GM12875 (cell line): ENCODE measurements at regions not wholly inside any gene's neighbourhood (a gene's known extent, or its start where the extent isn't known, plus 50 kb on each side); places are given as distances from the start of the nearest gene placed in this dataset.

Experiments used
- H3K4me3 ChIP-seq: one replicate; pipeline ENCODE4 v1.5.1; 2011; ENCODE audit warnings: low read depth, low read length, control low read depth
- TF ChIP-seq, protein P1 (sequence below): IDR thresholded peaks from 2 replicates; pipeline ENCODE4 v1.5.1; 2011; ENCODE audit warnings: low read depth, mild to moderate bottlenecking, control low read depth, inconsistent platforms, low read length, moderate library complexity, borderline replicate concordance; ENCODE audit not compliant: insufficient read depth

DNA sequence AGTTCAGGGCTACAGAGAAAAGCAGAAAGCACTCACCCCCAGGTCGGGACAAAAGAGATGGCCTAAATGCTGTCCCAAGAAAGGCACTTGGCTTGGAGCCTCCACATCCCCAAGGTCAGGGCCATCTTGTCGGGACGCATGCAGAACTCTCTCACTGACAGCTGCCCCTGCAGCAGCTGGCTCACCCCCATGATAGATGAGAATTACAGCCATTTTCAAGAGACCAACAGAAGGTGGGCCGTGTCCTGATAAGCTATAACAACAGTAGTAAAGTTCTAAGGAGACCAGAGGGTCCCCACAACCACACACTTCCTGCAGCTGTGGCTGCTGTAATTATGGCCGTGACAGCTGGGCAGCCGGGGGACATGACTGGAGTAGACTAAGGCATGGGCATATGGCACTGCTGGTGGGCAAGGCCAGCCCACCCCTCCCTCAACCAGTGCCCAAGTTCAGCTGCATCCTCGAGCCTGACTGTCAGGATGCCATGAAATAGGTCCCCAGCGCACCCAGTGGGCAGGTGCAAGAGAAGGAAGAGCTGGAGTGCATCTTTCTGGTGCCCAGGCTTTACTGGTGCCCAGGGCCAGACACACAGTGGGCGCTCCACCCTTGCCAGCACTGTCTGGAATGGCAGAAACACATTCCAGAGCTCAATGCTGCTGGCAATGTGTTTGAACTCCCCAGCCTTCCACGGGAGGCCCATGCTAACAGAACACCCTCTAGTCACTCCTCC lies 436.7 kb upstream of the ZNF507 start:
- H3K4me3 ChIP-seq: no peak overlapping the region
- TF ChIP-seq, protein P1, sequence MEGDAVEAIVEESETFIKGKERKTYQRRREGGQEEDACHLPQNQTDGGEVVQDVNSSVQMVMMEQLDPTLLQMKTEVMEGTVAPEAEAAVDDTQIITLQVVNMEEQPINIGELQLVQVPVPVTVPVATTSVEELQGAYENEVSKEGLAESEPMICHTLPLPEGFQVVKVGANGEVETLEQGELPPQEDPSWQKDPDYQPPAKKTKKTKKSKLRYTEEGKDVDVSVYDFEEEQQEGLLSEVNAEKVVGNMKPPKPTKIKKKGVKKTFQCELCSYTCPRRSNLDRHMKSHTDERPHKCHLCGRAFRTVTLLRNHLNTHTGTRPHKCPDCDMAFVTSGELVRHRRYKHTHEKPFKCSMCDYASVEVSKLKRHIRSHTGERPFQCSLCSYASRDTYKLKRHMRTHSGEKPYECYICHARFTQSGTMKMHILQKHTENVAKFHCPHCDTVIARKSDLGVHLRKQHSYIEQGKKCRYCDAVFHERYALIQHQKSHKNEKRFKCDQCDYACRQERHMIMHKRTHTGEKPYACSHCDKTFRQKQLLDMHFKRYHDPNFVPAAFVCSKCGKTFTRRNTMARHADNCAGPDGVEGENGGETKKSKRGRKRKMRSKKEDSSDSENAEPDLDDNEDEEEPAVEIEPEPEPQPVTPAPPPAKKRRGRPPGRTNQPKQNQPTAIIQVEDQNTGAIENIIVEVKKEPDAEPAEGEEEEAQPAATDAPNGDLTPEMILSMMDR: no peak

DNA sequence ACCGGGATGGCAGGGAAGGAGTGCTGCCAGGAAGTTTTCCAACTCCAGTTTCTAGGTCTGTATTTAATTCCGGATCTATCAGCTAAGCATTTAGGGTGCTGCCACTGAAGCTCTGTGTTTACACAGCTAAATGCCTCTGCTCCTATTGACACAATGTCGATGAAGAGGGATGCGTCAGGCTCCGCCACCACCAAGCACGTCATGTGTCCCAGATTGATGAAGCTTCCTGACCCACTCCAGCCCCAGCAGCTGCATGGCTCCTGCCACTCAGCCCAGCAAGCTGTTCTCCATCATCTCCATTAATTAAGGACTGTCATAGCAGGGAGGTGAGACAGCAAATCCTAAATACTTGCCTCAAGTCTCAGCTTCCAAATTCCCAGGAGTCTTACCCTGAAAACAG lies 435.2 kb upstream of the ZNF507 start:
- TF ChIP-seq, protein P1: no peak
- no peak overlapping the region for H3K4me3 ChIP-seq

DNA sequence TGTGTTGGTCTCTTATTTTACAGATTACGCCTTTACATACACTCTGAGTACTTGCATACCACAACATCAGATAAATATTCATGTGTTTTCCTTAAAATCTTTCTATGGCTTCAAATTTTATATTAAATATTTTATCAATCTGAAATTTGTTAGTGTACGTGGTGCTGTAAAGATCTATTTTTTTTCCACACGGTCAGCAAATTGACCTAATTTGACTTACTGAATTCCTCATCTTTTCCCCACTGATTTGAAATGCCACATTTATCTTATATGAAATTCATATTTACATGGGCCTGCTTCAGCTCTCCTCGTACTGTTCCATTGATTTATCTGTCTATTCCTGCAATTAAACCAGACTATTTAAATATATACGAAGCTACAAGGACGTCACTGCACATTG lies 433.8 kb upstream of the ZNF507 start:
- TF ChIP-seq, protein P1: no peak
- H3K4me3 ChIP-seq: no peak overlapping the region

DNA sequence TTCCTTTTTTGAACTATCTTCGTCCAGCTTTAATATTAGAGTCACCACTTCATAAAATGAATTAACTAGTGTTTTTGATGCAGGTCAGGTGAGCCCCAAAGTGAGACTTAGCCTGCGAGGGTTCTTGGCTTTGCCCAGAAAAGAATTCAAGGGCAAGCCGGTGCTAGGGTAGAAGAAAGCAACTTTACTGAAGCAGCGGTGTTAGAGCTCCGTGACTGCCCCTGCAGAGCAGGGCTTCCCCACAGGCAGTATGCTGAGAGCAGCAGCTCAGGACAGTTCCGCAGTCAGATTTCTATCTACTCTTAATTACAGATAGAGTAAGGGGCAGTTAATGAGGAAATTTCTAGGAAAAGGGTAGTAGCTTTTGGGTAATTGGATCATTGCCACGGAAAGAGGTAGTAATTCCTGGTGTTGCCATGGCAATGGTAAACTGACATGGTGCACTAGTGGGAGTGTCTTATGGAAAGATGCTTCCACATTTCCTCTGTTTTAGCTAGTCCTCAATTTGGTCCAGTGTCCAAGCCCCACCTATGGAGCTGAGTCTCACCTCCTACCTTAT lies 432.2 kb upstream of the ZNF507 start:
- TF ChIP-seq, protein P1: no peak
- H3K4me3 ChIP-seq: no peak overlapping the region

DNA sequence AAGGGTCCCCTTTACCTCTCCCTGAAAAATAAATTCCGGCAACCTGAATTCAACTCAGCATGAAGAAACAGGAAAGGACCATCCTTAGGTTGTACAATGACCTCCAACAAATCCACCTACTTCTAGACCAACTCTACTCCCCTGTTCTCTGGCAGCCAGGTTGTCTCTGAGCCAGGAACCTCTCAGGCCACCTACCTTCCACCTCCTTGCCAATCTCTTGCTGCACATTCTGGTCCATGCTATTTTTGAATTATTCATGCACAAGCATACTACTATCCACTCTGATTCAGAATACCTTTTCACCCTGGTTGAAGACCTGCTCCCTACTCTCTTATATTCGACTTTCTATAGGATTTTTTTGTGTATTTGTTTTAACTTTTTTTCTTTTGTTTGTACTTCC lies 415.0 kb upstream of the ZNF507 start:
- TF ChIP-seq, protein P1: no peak
- no peak overlapping the region for H3K4me3 ChIP-seq

DNA sequence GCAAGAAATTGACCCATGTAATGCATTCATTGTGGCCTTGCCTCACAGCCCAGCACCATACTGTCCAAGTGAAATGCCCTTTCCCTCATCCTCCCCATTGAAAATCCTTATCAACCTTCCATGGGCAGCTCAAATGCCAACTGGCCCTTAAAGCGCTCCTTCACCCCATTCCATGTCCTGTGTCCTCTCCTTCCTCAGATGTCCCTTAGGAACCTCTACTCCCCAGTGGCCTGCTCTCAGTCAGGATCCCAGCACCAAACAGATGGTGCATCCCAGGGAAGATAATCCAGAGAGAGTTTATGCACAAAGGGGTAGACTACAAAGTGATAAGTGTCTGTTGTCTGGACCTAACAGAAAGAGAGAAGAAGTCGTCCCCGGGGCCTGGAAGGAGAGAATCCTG lies 407.4 kb upstream of the ZNF507 start:
- H3K4me3 ChIP-seq: no peak overlapping the region
- TF ChIP-seq, protein P1: no peak

DNA sequence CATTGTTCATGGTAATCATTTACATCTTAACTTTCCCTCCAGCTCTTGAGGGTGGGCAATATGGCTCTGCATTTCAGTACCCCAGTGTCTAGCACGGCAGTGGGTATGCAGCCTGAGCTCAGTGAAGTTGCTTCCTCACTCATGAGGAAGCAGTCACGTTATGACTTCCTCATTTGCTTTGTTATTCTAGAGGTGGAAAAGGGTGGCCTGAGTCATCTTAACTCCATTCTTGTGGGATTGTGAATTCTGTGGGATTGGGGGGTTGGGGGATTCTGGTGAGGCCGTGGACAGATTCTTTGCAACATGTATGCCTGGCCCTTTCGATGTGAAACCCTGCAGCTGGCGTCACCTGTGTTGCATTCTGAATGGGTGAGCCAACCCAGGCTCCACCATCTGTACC lies 406.7 kb upstream of the ZNF507 start:
- TF ChIP-seq, protein P1: no peak
- H3K4me3 ChIP-seq: no peak overlapping the region
